Activated CD8-positive, alpha-beta T cell treated with anti-CD3 and anti-CD28 coated beads for 36 hours (primary cell): ENCODE measurements at regions not wholly inside any gene's neighbourhood (a gene's known extent, or its start where the extent isn't known, plus 50 kb on each side); places are given as distances from the start of the nearest gene placed in this dataset.

Experiments
- ATAC-seq: fragments of 200-7000 bp; cut with Tn5 transposase; one replicate; pipeline ENCODE4 v1.10.0; 2021; ENCODE audit warnings: mild to moderate bottlenecking, moderate library complexity
- CTCF ChIA-PET: fragments of 350-600 bp; sonication (Branson Sonifier 250); formaldehyde crosslinking; loops from one replicate; lab custom pipeline; 2021; ENCODE audit warnings: antibody characterized with exemption; lab: Charles Lee
- POLR2A ChIA-PET: fragments of 350-600 bp; sonication (Branson Sonifier 250); formaldehyde crosslinking; loops from one replicate; lab custom pipeline; 2021; ENCODE audit warnings: antibody characterized with exemption; lab: Charles Lee
- DNase-seq: peaks from one replicate; pipeline ENCODE4 v3.0.0-alpha.2; 2020
- H3K27ac Mint-ChIP-seq: one replicate; pipeline ENCODE4 v1.8.0; 2021; ENCODE audit warnings: mild to moderate bottlenecking, mixed read lengths
- H3K27me3 Mint-ChIP-seq: one replicate; pipeline ENCODE4 v1.8.0; 2021; ENCODE audit warnings: mixed read lengths
- H3K36me3 Mint-ChIP-seq: one replicate; pipeline ENCODE4 v1.8.0; 2021; ENCODE audit warnings: low read depth, mixed read lengths
- H3K4me1 Mint-ChIP-seq: one replicate; pipeline ENCODE4 v1.8.0; 2021; ENCODE audit warnings: low read depth, mixed read lengths
- H3K4me3 Mint-ChIP-seq: one replicate; pipeline ENCODE4 v1.8.0; 2021; ENCODE audit warnings: mild to moderate bottlenecking, moderate library complexity, mixed read lengths
- H3K9me3 Mint-ChIP-seq: one replicate; pipeline ENCODE4 v1.8.0; 2021; ENCODE audit warnings: mixed read lengths
- intact Hi-C: fragments of 100-400 bp; cut with micrococcal nuclease; formaldehyde crosslinking; loops from one replicate; pipeline ENCODE4 v1.10.0; 2022
- TF ChIP-seq, protein P1 (sequence below): fragments of 200-600 bp; IDR thresholded peaks from one replicate; pipeline ENCODE4 v1.8.0; 2022; ENCODE audit warnings: antibody characterized with exemption, mild to moderate bottlenecking

DNA sequence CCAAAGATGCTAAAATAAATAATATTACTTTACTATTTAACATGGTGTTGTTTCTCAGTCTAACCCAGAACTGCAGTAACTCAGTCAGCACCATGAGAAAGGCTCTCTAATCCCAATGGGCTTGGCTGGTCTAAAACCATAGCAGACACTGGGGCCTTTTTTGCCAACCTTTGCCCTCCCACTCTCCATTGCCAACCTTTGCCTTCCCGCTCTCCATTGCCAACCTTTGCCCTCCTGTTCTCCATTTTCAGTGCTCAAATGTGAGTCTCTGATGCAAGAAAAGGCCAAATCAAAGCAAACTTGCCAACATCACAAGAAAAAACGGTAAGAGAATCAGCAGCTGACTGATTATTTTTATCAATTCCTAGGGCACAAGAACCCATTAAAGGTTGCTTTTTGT, 1681.2 kb downstream of the SLITRK5 start:
- no peaks in the 10 kb centered on the region for H3K36me3 Mint-ChIP-seq
- ChIA-PET POLR2A (no interaction called here), CTCF (no interaction called here)
- H3K27ac Mint-ChIP-seq, result no peak overlapping the region
- ATAC-seq (no peak), DNase-seq (no peak)
- no peak overlapping the region for H3K4me3 Mint-ChIP-seq
- H3K4me1 Mint-ChIP-seq, result no peaks in the 10 kb centered on the region
- peaks cover 10% of the 10 kb centered on the region for H3K9me3 Mint-ChIP-seq
- no peaks in the 10 kb centered on the region for H3K27me3 Mint-ChIP-seq
- TF ChIP-seq, protein P1, sequence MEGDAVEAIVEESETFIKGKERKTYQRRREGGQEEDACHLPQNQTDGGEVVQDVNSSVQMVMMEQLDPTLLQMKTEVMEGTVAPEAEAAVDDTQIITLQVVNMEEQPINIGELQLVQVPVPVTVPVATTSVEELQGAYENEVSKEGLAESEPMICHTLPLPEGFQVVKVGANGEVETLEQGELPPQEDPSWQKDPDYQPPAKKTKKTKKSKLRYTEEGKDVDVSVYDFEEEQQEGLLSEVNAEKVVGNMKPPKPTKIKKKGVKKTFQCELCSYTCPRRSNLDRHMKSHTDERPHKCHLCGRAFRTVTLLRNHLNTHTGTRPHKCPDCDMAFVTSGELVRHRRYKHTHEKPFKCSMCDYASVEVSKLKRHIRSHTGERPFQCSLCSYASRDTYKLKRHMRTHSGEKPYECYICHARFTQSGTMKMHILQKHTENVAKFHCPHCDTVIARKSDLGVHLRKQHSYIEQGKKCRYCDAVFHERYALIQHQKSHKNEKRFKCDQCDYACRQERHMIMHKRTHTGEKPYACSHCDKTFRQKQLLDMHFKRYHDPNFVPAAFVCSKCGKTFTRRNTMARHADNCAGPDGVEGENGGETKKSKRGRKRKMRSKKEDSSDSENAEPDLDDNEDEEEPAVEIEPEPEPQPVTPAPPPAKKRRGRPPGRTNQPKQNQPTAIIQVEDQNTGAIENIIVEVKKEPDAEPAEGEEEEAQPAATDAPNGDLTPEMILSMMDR, result no peak
- intact Hi-C loops, result no loop called here

DNA sequence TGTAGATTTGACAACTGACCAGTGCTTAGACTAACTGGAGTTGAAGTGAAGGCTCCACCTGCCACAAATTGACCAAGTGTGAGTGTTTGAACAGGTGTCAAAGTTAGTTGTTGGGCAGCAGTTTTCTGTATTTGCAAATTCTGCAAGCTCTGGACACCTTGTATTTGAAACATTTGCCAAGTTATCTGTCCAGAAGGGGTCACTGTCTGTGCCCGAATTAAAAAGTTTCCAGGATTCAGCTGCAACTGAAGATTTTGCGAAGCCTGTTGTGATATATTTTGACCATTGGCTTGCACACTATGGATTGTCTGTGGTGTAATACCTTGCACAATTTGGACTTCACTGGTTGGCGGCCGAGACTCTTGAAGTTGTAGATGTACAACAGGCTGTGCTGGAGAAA, 1690.7 kb downstream of the SLITRK5 start:
- peaks cover 11% of the 10 kb centered on the region for H3K9me3 Mint-ChIP-seq
- no peaks in the 10 kb centered on the region for H3K27me3 Mint-ChIP-seq
- DNase-seq (no peak), ATAC-seq (no peak)
- ChIA-PET CTCF (no interaction called here), POLR2A (no interaction called here)
- no peaks in the 10 kb centered on the region for H3K4me1 Mint-ChIP-seq
- no peak overlapping the region for H3K4me3 Mint-ChIP-seq
- TF ChIP-seq, protein P1, result no peak
- no peaks in the 10 kb centered on the region for H3K36me3 Mint-ChIP-seq
- H3K27ac Mint-ChIP-seq, result no peak overlapping the region
- intact Hi-C loops, result no loop called here

DNA sequence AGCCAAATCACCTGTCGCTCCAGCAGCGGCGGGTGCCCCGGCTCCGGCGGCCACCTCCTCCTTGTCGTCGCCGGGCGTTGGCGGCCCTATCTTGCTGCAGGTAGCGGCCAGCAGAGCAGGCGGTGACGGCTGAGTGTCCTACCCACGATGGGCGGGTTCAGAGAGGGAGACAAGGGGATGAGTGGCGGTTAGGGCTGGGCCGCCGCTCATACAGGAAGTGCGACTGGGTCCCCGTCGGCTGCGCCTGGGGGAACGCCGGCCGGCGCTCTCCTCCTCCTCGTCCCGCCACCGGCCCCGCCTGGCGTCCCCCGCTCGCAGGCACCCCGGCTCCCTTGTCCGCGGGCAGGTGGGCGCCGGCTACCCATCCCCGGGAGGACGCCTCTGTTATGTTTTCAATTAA, 1692.0 kb downstream of the SLITRK5 start:
- Mint-ChIP-seq H3K4me3 (no peak overlapping the region), H3K4me1 (no peaks in the 10 kb centered on the region), H3K9me3 (peaks cover 9% of the 10 kb centered on the region), H3K36me3 (no peaks in the 10 kb centered on the region), H3K27ac (no peak overlapping the region), H3K27me3 (no peaks in the 10 kb centered on the region)
- DNase-seq, result no peak
- TF ChIP-seq, protein P1, result no peak
- ChIA-PET POLR2A (no interaction called here), CTCF (no interaction called here)
- intact Hi-C loops, result no loop called here
- no peak for ATAC-seq

DNA sequence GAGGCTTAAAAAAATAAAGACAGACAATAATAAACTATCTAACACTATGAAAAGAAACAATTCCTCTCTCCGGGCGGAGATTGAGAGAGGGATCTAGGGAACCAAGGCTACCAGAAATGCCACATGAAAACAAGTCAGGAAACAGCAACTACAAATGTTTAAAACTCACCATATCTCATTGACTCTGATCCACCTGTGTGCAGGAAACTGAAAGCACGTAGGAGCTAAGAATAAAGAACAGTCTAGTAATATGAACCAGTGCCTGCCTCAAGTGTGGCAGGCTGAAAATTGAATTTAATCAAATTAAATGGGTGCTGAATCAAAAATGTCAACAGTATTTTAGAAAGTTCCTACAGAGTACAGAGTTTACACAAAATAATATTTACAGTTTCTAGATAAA, 1701.0 kb downstream of the SLITRK5 start:
- Mint-ChIP-seq H3K9me3 (peaks cover 12% of the 10 kb centered on the region), H3K27ac (no peak overlapping the region), H3K4me1 (no peaks in the 10 kb centered on the region), H3K36me3 (no peaks in the 10 kb centered on the region), H3K27me3 (no peaks in the 10 kb centered on the region), H3K4me3 (no peak overlapping the region)
- TF ChIP-seq, protein P1, result no peak
- ChIA-PET CTCF (no interaction called here), POLR2A (no interaction called here)
- DNase-seq (no peak), ATAC-seq (no peak)
- intact Hi-C loops, result no loop called here

DNA sequence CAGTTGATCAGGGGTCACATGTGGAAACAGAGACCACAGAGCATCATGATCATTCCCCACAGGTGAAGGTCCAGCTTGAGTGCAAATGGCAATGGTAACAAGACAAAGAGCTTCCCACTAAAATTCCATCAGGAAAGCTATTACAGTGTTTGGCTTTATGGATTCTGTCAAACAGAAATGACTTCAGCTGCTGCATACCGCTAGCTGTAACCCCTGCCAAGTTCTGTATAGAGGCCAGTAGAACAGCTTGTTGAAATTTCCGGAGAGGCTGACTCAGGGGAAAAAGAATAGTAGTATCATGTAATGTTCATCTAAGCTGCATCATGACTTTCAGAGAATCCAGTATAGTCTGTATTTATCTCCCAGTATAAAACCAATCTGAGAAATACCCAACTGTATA, 1704.7 kb downstream of the SLITRK5 start:
- Mint-ChIP-seq H3K4me3 (no peak overlapping the region), H3K27me3 (no peaks in the 10 kb centered on the region), H3K9me3 (peaks cover 15% of the 10 kb centered on the region), H3K36me3 (no peaks in the 10 kb centered on the region), H3K27ac (no peak overlapping the region), H3K4me1 (no peaks in the 10 kb centered on the region)
- ChIA-PET CTCF (no interaction called here), POLR2A (no interaction called here)
- ATAC-seq, result no peak
- TF ChIP-seq, protein P1, result no peak
- intact Hi-C loops, result no loop called here
- DNase-seq, result no peak
